Activated naive CD8-positive, alpha-beta T cell treated with anti-CD3 and anti-CD28 coated beads, Interleukin-2, amount 10 ng/mL, durations not matched to agents 7 days and 5 days (primary cell): ENCODE measurements at regions not wholly inside any gene's neighbourhood (a gene's known extent, or its start where the extent isn't known, plus 50 kb on each side); places are given as distances from the start of the nearest gene placed in this dataset.

ENCODE experiments used
- ATAC-seq: fragments of 150-1000 bp; cut with Tn5 transposase; one replicate; pipeline ENCODE4 v1.10.0; 2021; ENCODE audit warnings: low read depth, moderate library complexity
- POLR2A ChIA-PET: fragments of 350-600 bp; sonication (Branson Sonifier 250); formaldehyde crosslinking; loops from one replicate; lab custom pipeline; 2021; ENCODE audit warnings: antibody characterized with exemption; lab: Charles Lee
- DNase-seq: peaks from one replicate; pipeline ENCODE4 v3.0.0; 2021
- H3K27ac Mint-ChIP-seq: one replicate; pipeline ENCODE4 v1.8.0; 2022; ENCODE audit warnings: mild to moderate bottlenecking, mixed read lengths
- H3K27me3 Mint-ChIP-seq: one replicate; pipeline ENCODE4 v1.8.0; 2022; ENCODE audit warnings: mild to moderate bottlenecking, moderate library complexity, mixed read lengths
- H3K36me3 Mint-ChIP-seq: one replicate; pipeline ENCODE4 v1.8.0; 2021; ENCODE audit warnings: mild to moderate bottlenecking, mixed read lengths
- H3K4me1 Mint-ChIP-seq: one replicate; pipeline ENCODE4 v1.8.0; 2021; ENCODE audit warnings: mixed read lengths
- H3K4me3 Mint-ChIP-seq: one replicate; pipeline ENCODE4 v1.8.0; 2022; ENCODE audit warnings: mild to moderate bottlenecking, moderate library complexity, mixed read lengths
- H3K9me3 Mint-ChIP-seq: one replicate; pipeline ENCODE4 v1.8.0; 2021; ENCODE audit warnings: mixed read lengths

GRCh38 chr15:77821188-77821958 is 188.7 kb upstream of the LINGO1 start:
- ATAC-seq: peak; percentile 62
- Mint-ChIP-seq H3K36me3 (no peaks in the 10 kb centered on the region), H3K27ac (no peak overlapping the region), H3K27me3 (peaks cover 41% of the 10 kb centered on the region), H3K4me1 (no peaks in the 10 kb centered on the region), H3K9me3 (no peaks in the 10 kb centered on the region), H3K4me3 (no peak overlapping the region)
- peak; percentile 55 for DNase-seq
- POLR2A ChIA-PET: no interaction called here

DNA sequence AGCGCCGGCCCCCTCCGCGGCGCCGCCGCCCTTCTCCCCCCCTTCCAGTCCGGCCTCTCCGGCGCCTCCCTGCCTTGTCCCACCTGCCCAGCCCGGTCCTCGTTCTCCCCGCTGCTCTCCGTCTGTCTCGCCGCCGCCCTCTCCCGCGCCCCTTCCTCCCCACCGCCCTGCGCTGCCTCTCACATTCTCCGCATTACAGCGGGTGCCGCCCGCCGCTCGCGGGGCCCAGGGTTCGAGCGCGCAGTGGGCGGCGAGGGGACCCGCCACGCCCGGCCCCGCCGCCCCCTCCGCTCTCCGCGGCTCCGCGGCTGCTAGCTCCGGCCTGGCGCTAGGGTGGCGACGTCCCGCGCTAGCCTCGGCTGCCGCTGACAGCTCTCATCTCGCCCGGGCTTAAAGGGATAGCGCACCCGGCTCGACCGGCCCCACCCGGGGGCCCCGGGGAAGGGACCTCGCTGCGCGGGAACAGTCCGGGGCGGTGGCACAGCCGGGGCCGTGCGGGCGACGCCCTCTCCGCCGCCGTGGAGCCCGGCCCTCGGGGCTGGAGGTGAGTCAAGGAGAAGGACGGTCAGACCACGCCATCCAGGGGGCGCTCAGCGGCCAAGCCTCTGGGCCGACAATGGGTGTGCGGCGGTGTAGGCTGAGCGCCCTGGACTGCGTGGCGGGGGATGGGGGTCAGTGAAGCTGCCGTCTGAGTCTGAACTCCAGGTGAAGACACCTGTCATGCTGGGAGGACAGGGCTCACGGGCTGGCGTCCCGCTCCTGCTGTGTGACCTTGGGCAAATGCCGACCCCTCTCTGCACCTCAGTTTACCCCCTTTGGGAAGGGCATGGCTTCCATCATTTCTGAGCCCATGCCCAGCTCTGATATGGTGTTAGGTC is 187.4 kb upstream of the LINGO1 start:
- H3K9me3 Mint-ChIP-seq: no peaks in the 10 kb centered on the region
- POLR2A ChIA-PET: no interaction called here
- H3K27me3 Mint-ChIP-seq: peaks cover 46% of the 10 kb centered on the region
- H3K27ac Mint-ChIP-seq: no peak overlapping the region
- H3K4me1 Mint-ChIP-seq: no peaks in the 10 kb centered on the region
- H3K4me3 Mint-ChIP-seq: no peak overlapping the region
- DNase-seq (peak; percentile 41), ATAC-seq (no peak)
- no peaks in the 10 kb centered on the region for H3K36me3 Mint-ChIP-seq

DNA sequence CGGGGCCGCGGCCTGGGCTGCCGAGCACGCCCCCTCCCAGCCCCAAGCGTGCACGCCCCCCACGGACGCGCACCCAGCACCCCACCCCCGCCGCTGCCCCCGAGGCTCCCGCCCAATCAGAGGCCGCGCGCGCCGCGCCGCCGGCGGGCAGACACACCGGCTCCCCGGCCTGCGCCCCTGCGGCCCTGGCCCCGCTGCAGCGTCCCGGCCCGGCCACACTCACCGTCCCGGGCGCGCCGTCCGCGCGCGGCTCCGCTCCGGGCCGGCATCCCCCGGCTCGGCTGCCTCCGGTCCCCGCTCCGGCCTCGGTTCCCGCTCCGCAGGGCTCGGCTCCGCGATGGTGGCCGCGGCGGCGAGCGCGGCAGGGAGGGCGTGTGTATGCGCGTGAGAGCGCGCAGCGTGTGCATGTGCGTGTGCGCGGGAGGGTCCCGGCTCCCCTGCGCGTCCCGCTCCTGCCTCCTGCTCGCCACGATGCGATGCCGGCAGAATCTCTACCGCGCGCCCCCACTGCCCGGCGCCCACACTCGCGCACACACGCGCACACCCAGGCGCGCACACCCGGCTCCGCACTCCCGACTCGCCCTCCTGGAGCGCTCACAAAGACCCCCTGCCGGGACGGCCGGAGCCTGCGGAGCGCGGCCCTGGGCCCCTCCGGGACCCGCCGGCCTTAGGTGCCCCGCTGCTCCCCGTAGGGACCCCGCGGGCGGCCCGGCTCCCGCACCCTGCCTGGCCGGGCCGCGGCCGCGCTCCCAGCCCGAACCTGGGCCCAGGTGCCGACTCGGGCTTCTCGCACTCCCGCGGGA is 186.5 kb upstream of the LINGO1 start:
- no peak overlapping the region for H3K4me3 Mint-ChIP-seq
- ATAC-seq (no peak), DNase-seq (no peak)
- no peak overlapping the region for H3K27ac Mint-ChIP-seq
- no peaks in the 10 kb centered on the region for H3K36me3 Mint-ChIP-seq
- H3K4me1 Mint-ChIP-seq: no peaks in the 10 kb centered on the region
- peaks cover 46% of the 10 kb centered on the region for H3K27me3 Mint-ChIP-seq
- POLR2A ChIA-PET: no interaction called here
- no peaks in the 10 kb centered on the region for H3K9me3 Mint-ChIP-seq

DNA sequence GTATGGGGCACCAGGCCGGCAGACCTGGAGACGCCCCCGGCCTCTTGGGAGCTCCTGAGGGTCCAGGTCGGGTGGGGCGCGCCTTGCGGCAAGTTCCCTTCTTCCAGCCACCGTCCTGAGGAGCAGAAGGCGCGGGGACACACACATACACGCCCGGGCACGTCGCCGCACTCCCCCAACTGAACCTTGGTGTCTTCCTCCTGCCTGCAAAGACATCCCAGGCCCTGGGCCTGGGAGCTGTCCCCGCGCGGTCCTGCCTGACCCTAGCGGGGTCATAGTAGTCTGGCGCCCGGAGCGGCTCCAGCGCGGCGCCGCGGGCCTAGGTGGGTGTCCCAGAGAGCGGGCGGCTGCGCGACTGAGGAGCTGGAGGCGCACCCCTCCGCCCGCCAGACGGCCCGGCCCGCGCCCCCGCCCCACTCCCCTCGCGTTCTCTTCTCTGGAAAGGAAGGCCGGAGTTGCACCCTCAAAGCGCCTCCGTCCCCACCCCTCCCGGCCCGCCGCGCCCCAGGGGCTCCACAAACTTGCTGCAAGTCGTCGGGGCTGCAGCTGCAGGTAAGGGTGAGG is 185.9 kb upstream of the LINGO1 start:
- no peak overlapping the region for H3K4me3 Mint-ChIP-seq
- H3K36me3 Mint-ChIP-seq: no peaks in the 10 kb centered on the region
- DNase-seq (no peak), ATAC-seq (no peak)
- H3K4me1 Mint-ChIP-seq: no peaks in the 10 kb centered on the region
- POLR2A ChIA-PET: no interaction called here
- H3K27me3 Mint-ChIP-seq: peaks cover 46% of the 10 kb centered on the region
- H3K9me3 Mint-ChIP-seq: no peaks in the 10 kb centered on the region
- no peak overlapping the region for H3K27ac Mint-ChIP-seq

DNA sequence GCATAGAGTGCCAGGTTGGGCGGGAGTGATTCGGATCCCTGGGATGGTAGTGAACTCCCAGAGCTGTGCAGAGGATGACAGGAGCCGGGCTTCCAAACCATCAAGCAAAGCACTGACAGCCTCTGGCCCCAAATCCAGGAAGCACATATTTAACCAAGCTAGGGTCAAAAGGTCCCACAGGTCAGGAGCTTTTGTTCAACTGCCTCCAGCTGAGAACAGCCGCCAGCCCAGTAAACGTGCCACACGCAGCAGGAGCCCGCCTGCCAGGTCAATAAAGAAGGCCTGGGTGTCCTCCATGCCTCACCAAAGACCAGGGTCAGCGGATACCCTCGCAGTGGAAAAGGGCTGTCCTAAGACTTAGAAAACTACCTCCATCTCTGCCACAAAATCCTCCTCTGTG is 184.7 kb upstream of the LINGO1 start:
- H3K27me3 Mint-ChIP-seq: peaks cover 38% of the 10 kb centered on the region
- H3K36me3 Mint-ChIP-seq: no peaks in the 10 kb centered on the region
- no peaks in the 10 kb centered on the region for H3K9me3 Mint-ChIP-seq
- H3K4me3 Mint-ChIP-seq: no peak overlapping the region
- H3K4me1 Mint-ChIP-seq: no peaks in the 10 kb centered on the region
- POLR2A ChIA-PET: no interaction called here
- DNase-seq (no peak), ATAC-seq (no peak)
- H3K27ac Mint-ChIP-seq: no peak overlapping the region

- no peaks in the 10 kb centered on the region for H3K9me3 Mint-ChIP-seq
- H3K36me3 Mint-ChIP-seq: no peaks in the 10 kb centered on the region
- no peaks in the 10 kb centered on the region for H3K4me1 Mint-ChIP-seq
- ATAC-seq (no peak), DNase-seq (no peak)
- H3K27me3 Mint-ChIP-seq: peaks cover 36% of the 10 kb centered on the region
- H3K27ac Mint-ChIP-seq: no peak overlapping the region
- POLR2A ChIA-PET: no interaction called here
- H3K4me3 Mint-ChIP-seq: no peak overlapping the region
Measured at GRCh38 chr15:77816983-77817382, 184.3 kb upstream of the LINGO1 start.

- no peaks in the 10 kb centered on the region for H3K4me1 Mint-ChIP-seq
- ATAC-seq (no peak), DNase-seq (no peak)
- no peak overlapping the region for H3K4me3 Mint-ChIP-seq
- POLR2A ChIA-PET: no interaction called here
- H3K9me3 Mint-ChIP-seq: no peaks in the 10 kb centered on the region
- H3K36me3 Mint-ChIP-seq: no peaks in the 10 kb centered on the region
- no peak overlapping the region for H3K27ac Mint-ChIP-seq
- peaks cover 23% of the 10 kb centered on the region for H3K27me3 Mint-ChIP-seq
Measured at GRCh38 chr15:77815015-77815414, 182.3 kb upstream of the LINGO1 start.

- H3K27ac Mint-ChIP-seq: no peak overlapping the region
- POLR2A ChIA-PET: no interaction called here
- no peaks in the 10 kb centered on the region for H3K36me3 Mint-ChIP-seq
- no peaks in the 10 kb centered on the region for H3K4me1 Mint-ChIP-seq
- no peak for DNase-seq
- H3K9me3 Mint-ChIP-seq: no peaks in the 10 kb centered on the region
- H3K4me3 Mint-ChIP-seq: no peak overlapping the region
- peaks cover 14% of the 10 kb centered on the region for H3K27me3 Mint-ChIP-seq
- no peak for ATAC-seq
Measured at GRCh38 chr15:77812664-77813063, 180.0 kb upstream of the LINGO1 start.

DNA sequence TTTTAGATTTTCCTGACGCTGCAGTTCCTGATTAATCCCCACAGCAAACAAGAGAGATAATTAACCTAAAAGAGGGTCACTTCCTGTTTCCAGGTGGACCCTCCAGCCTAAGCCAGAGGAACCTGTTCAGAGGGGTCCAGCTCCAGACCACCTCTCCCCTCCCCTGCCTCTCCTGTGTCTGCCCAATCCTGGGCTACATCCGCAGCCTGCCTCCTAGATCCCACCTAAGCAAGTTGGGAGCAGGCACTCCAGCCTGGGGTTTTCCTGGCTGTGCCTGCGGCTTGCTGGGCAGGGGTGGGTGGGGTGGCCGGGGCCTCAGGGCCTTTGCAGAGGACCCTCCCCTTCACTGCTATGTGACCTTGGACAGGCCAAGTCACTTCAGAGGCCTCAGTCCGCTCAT is 178.6 kb upstream of the LINGO1 start:
- Mint-ChIP-seq H3K27me3 (peaks cover 5% of the 10 kb centered on the region), H3K9me3 (no peaks in the 10 kb centered on the region), H3K4me1 (no peaks in the 10 kb centered on the region), H3K27ac (no peak overlapping the region), H3K36me3 (no peaks in the 10 kb centered on the region), H3K4me3 (no peak overlapping the region)
- no peak for DNase-seq
- POLR2A ChIA-PET: no interaction called here
- no peak for ATAC-seq

DNA sequence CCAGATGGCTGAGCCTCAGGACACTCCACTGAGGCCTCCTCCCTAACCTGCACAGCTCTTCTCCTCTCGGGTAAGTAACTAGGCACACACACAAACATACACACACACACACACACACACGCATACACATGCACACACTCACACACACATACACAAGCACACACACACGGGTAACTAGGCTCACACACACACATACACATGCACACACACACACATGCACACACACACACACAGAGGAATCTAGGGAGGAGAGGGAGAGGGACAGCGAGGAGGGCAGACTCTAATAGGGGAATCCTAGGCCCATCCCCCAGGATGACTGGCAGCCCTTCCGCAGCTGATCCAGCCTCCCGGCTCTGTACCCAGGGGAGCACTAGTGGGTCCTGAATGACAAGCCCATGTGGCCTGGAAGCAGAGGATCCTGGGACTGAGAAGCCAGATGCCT is 177.4 kb upstream of the LINGO1 start:
- DNase-seq: no peak
- Mint-ChIP-seq H3K4me3 (no peak overlapping the region), H3K27me3 (no peaks in the 10 kb centered on the region), H3K27ac (no peak overlapping the region), H3K36me3 (no peaks in the 10 kb centered on the region), H3K4me1 (no peaks in the 10 kb centered on the region), H3K9me3 (no peaks in the 10 kb centered on the region)
- no peak for ATAC-seq
- POLR2A ChIA-PET: no interaction called here

- Mint-ChIP-seq H3K9me3 (no peaks in the 10 kb centered on the region), H3K27ac (no peak overlapping the region), H3K36me3 (no peaks in the 10 kb centered on the region), H3K27me3 (no peaks in the 10 kb centered on the region), H3K4me1 (no peaks in the 10 kb centered on the region), H3K4me3 (no peak overlapping the region)
- DNase-seq: no peak
- ATAC-seq: no peak
- POLR2A ChIA-PET: no interaction called here
Measured at GRCh38 chr15:77808581-77809177, 176.0 kb upstream of the LINGO1 start.

DNA sequence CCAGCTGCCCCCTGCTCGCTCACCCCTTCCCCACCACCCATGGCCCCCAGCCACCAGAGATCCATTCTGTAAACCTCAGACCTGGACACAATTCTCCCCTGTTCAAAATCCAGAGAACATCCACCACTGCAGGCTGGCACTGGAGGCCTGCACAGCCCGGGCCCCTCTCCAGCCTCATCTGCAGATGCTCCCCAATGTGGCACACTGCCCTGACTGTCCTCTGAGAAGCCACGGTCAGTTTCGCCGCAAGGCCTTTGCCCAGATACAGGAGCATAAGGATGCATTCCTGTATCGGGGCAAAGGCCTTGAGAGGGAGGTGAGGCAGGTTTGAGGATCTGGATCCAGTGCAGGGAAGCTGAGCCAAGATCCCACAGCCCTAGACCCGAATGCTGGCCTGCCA is 175.4 kb upstream of the LINGO1 start:
- no peak for ATAC-seq
- Mint-ChIP-seq H3K36me3 (no peaks in the 10 kb centered on the region), H3K4me3 (no peak overlapping the region), H3K27ac (no peak overlapping the region), H3K9me3 (no peaks in the 10 kb centered on the region), H3K27me3 (no peaks in the 10 kb centered on the region), H3K4me1 (no peaks in the 10 kb centered on the region)
- DNase-seq: no peak
- POLR2A ChIA-PET: no interaction called here

- H3K27ac Mint-ChIP-seq: no peak overlapping the region
- DNase-seq (no peak), ATAC-seq (no peak)
- H3K4me1 Mint-ChIP-seq: no peaks in the 10 kb centered on the region
- no peaks in the 10 kb centered on the region for H3K27me3 Mint-ChIP-seq
- H3K9me3 Mint-ChIP-seq: no peaks in the 10 kb centered on the region
- no peaks in the 10 kb centered on the region for H3K36me3 Mint-ChIP-seq
- H3K4me3 Mint-ChIP-seq: no peak overlapping the region
- POLR2A ChIA-PET: no interaction called here
Measured at GRCh38 chr15:77807611-77808010, 174.9 kb upstream of the LINGO1 start.
